H9 (cell line): ENCODE measurements at regions not wholly inside any gene's neighbourhood (a gene's known extent, or its start where the extent isn't known, plus 50 kb on each side); places are given as distances from the start of the nearest gene placed in this dataset.

Experiments
- DNase-seq: peaks from one replicate; pipeline ENCODE4 v3.0.0-alpha.2; 2017
- H2AFZ ChIP-seq: one replicate; pipeline ENCODE4 v1.6.1; 2013; ENCODE audit warnings: mild to moderate bottlenecking, low read length, control low read depth, moderate library complexity
- H2AK5ac ChIP-seq: 2 replicates; pipeline ENCODE4 v1.6.1; 2013; ENCODE audit warnings: low read length, control low read depth, mixed read lengths; ENCODE audit not compliant: insufficient read length
- H2BK120ac ChIP-seq: one replicate; pipeline ENCODE4 v1.6.1; 2013; ENCODE audit warnings: low read depth, mild to moderate bottlenecking, low read length, control low read depth, inconsistent platforms; ENCODE audit not compliant: poor library complexity, severe bottlenecking
- H2BK12ac ChIP-seq: 2 replicates; pipeline ENCODE4 v1.6.1; 2013; ENCODE audit warnings: low read length, control low read depth, mixed read lengths, low read depth; ENCODE audit not compliant: insufficient read length
- H2BK15ac ChIP-seq: 2 replicates; pipeline ENCODE4 v1.6.1; 2013; ENCODE audit warnings: low read depth, low read length, control low read depth
- H2BK20ac ChIP-seq: one replicate; pipeline ENCODE4 v1.6.1; 2013; ENCODE audit warnings: low read depth, mild to moderate bottlenecking, low read length, control low read depth, inconsistent platforms; ENCODE audit not compliant: poor library complexity, severe bottlenecking
- H2BK5ac ChIP-seq: 2 replicates; pipeline ENCODE4 v1.6.1; 2013; ENCODE audit warnings: low read length, control low read depth, mixed read lengths; ENCODE audit not compliant: insufficient read length
- H3K14ac ChIP-seq: 2 replicates; pipeline ENCODE4 v1.6.1; 2013; ENCODE audit warnings: low read length, control low read depth; ENCODE audit not compliant: insufficient read depth
- H3K18ac ChIP-seq: 2 replicates; pipeline ENCODE4 v1.6.1; 2013; ENCODE audit warnings: low read depth, mild to moderate bottlenecking, mixed read lengths, low read length, control low read depth; ENCODE audit not compliant: insufficient read length
- H3K23ac ChIP-seq: 2 replicates; pipeline ENCODE4 v1.6.1; 2013; ENCODE audit warnings: low read length, control low read depth, mixed read lengths, low read depth; ENCODE audit not compliant: insufficient read length
- H3K23me2 ChIP-seq: 2 replicates; pipeline ENCODE4 v1.6.1; 2013; ENCODE audit warnings: low read depth, mild to moderate bottlenecking, mixed read lengths, low read length, control low read depth; ENCODE audit not compliant: insufficient read length, poor library complexity, severe bottlenecking
- H3K27ac ChIP-seq: 2 replicates; pipeline ENCODE4 v1.5.1; 2013; ENCODE audit warnings: low read length, control low read depth, mixed read lengths, low read depth; ENCODE audit not compliant: insufficient read length
- H3K27me3 ChIP-seq: 2 replicates; pipeline ENCODE4 v1.6.1; 2013; ENCODE audit warnings: low read length, control low read depth, inconsistent platforms; ENCODE audit not compliant: insufficient read depth
- H3K4ac ChIP-seq: 2 replicates; pipeline ENCODE4 v1.6.1; 2013; ENCODE audit warnings: low read depth, mild to moderate bottlenecking, control low read depth, inconsistent platforms, low read length, moderate library complexity
- H3K4me1 ChIP-seq: 2 replicates; pipeline ENCODE4 v1.6.1; 2013; ENCODE audit warnings: low read length, control low read depth, inconsistent platforms; ENCODE audit not compliant: insufficient read depth
- H3K4me2 ChIP-seq: 2 replicates; pipeline ENCODE4 v1.6.1; 2013; ENCODE audit warnings: low read length, control low read depth, mixed read lengths; ENCODE audit not compliant: insufficient read length, insufficient read depth
- H3K56ac ChIP-seq: 2 replicates; pipeline ENCODE4 v1.6.1; 2013; ENCODE audit warnings: low read depth, mild to moderate bottlenecking, mixed read lengths, low read length, control low read depth; ENCODE audit not compliant: insufficient read length
- H3K79me1 ChIP-seq: 2 replicates; pipeline ENCODE4 v1.6.1; 2013; ENCODE audit warnings: low read depth, mild to moderate bottlenecking, moderate library complexity, low read length, control low read depth, inconsistent platforms; ENCODE audit not compliant: insufficient read depth, poor library complexity, severe bottlenecking
- H3K79me2 ChIP-seq: 2 replicates; pipeline ENCODE4 v1.6.1; 2013; ENCODE audit warnings: low read length, control low read depth, inconsistent platforms; ENCODE audit not compliant: insufficient read depth
- H3K9ac ChIP-seq: 2 replicates; pipeline ENCODE4 v1.6.1; 2013; ENCODE audit warnings: low read length, control low read depth, mixed read lengths; ENCODE audit not compliant: insufficient read length; ENCODE audit errors: extremely low read depth
- H3K9me3 ChIP-seq: one replicate; pipeline ENCODE4 v1.6.1; 2013; ENCODE audit warnings: low read depth, low read length, inconsistent platforms; ENCODE audit not compliant: control insufficient read depth
- H3T11ph ChIP-seq: one replicate; pipeline ENCODE4 v1.6.1; 2013; ENCODE audit warnings: mild to moderate bottlenecking, low read length, control low read depth, inconsistent platforms
- H4K20me1 ChIP-seq: one replicate; pipeline ENCODE4 v1.6.1; 2013; ENCODE audit not compliant: control insufficient read depth, insufficient read length, insufficient read depth
- H4K5ac ChIP-seq: 2 replicates; pipeline ENCODE4 v1.6.1; 2013; ENCODE audit warnings: low read depth, mild to moderate bottlenecking, mixed read lengths, low read length, control low read depth; ENCODE audit not compliant: insufficient read length
- H4K8ac ChIP-seq: replicated peaks from 2 replicates; pipeline ENCODE4 v1.6.1; 2013; ENCODE audit warnings: low read length, control low read depth, mixed read lengths, low read depth; ENCODE audit not compliant: insufficient read length
- H4K91ac ChIP-seq: 2 replicates; pipeline ENCODE4 v1.6.1; 2013; ENCODE audit warnings: low read depth, mild to moderate bottlenecking, moderate library complexity, mixed read lengths, low read length, control low read depth; ENCODE audit not compliant: insufficient read length
- H3K27ac Mint-ChIP-seq, 3 experiments: 2 replicates in 2 of 3; 3 replicates in 1 of 3; pipeline ENCODE4 v1.8.0; 2020 to 2021; ENCODE audit warnings: mixed read lengths in 3 of 3, mild to moderate bottlenecking in 1 of 3, moderate library complexity in 1 of 3
- H3K27me3 Mint-ChIP-seq: 2 replicates; pipeline ENCODE4 v1.8.0; 2021; ENCODE audit warnings: low read depth, mild to moderate bottlenecking, moderate library complexity, mixed read lengths
- H3K36me3 Mint-ChIP-seq, 3 experiments: 2 replicates in 2 of 3; 3 replicates in 1 of 3; pipeline ENCODE4 v1.8.0; 2020 to 2021; ENCODE audit warnings: low read depth in 3 of 3, mixed read lengths in 3 of 3; ENCODE audit not compliant: insufficient read depth in 1 of 3
- H3K4me1 Mint-ChIP-seq, 2 experiments: 2 replicates each; pipeline ENCODE4 v1.8.0; 2020; ENCODE audit warnings: mixed read lengths in 2 of 2
- H3K4me3 Mint-ChIP-seq, 2 experiments: 2 replicates in 1 of 2; 3 replicates in 1 of 2; pipeline ENCODE4 v1.8.0; 2020 to 2021; ENCODE audit warnings: mild to moderate bottlenecking in 2 of 2, mixed read lengths in 2 of 2, moderate library complexity in 1 of 2
- H3K9me3 Mint-ChIP-seq, 2 experiments: 2 replicates in 1 of 2; 3 replicates in 1 of 2; pipeline ENCODE4 v1.8.0; 2020; ENCODE audit warnings: mild to moderate bottlenecking in 2 of 2, mixed read lengths in 2 of 2, moderate library complexity in 1 of 2
- CTCF ChIP-seq: fragments of 200-600 bp; sonication (generic); conservative IDR thresholded peaks from 3 replicates; pipeline ENCODE4 v1.8.0; 2021; ENCODE audit warnings: antibody characterized with exemption, mild to moderate bottlenecking
- WGBS: extraction: QIAGEN DNeasy Blood & Tissue Kit; methylation state at CpG from one replicate; pipeline ENCODE4 v1.1.7; 2013; ENCODE audit warnings: missing lambda C conversion rate, low lambda C conversion rate, mixed read lengths; ENCODE audit not compliant: insufficient read length; ENCODE audit errors: extremely low coverage; 5-methylcytosine and 5-hydroxymethylcytosine counted together

- Histone ChIP-seq H3K4ac (no peak overlapping the region), H2BK120ac (no peak overlapping the region), H4K5ac (no peak overlapping the region), H2BK5ac (no peak overlapping the region), H3K4me2 (no peak overlapping the region), H3K27ac (no peak overlapping the region), H3K14ac (no peak overlapping the region), H2AFZ (no peak overlapping the region), H3T11ph (no peak overlapping the region), H2BK12ac (no peak overlapping the region), H3K9ac (no peak overlapping the region), H3K23ac (no peak overlapping the region), H2BK15ac (no peak overlapping the region), H3K79me1 (no peaks in the 10 kb centered on the region), H3K18ac (no peak overlapping the region), H3K56ac (no peak overlapping the region), H2AK5ac (no peak overlapping the region), H2BK20ac (no peak overlapping the region), H3K4me1 (no peaks in the 10 kb centered on the region), H3K79me2 (no peaks in the 10 kb centered on the region), H3K27me3 (no peaks in the 10 kb centered on the region), H4K20me1 (no peaks in the 10 kb centered on the region), H4K91ac (no peak overlapping the region), H3K9me3 (no peaks in the 10 kb centered on the region), H3K23me2 (no peaks in the 10 kb centered on the region), H4K8ac (no peak overlapping the region)
- no peak for TF ChIP-seq CTCF
- DNase-seq = no peak
- peaks cover 0 to 4% of the 10 kb centered on the region in 2 experiments; a peak in 1 of 4 replicates for H3K4me1 Mint-ChIP-seq
- H3K4me3 Mint-ChIP-seq = no peak overlapping the region
- no peaks in the 10 kb centered on the region; the same call in 1 of the 2 replicates for H3K27me3 Mint-ChIP-seq
- no CpG with 5 or more reads among the region's 1 CpG for WGBS
- H3K27ac Mint-ChIP-seq = no peak overlapping the region
- no peaks in the 10 kb centered on the region for H3K9me3 Mint-ChIP-seq
- no peaks in the 10 kb centered on the region for H3K36me3 Mint-ChIP-seq
These were observed 1537.5 kb upstream of the PIK3C3 start for GRCh38 chr18:40417501-40417900.
